H1 (cell line): ENCODE measurements at regions not wholly inside any gene's neighbourhood (a gene's known extent, or its start where the extent isn't known, plus 50 kb on each side); places are given as distances from the start of the nearest gene placed in this dataset.

Source experiments
- BRCA1 ChIP-seq: IDR thresholded peaks from 2 replicates; pipeline ENCODE4 v1.6.1; 2012; ENCODE audit warnings: low read depth, low read length, improper control_type of control experiment
- CTCF ChIP-seq, 3 experiments: IDR thresholded peaks; 1 replicate in 2 of 3; 2 replicates in 1 of 3; pipeline versions ENCODE4 v1.5.1 to v1.6.1; 2011; ENCODE audit warnings: low read length in 3 of 3, mild to moderate bottlenecking in 3 of 3, inconsistent platforms in 2 of 3, low read depth in 1 of 3, moderate library complexity in 1 of 3; ENCODE audit not compliant: insufficient read depth in 1 of 3; ENCODE audit errors: control extremely low read depth in 1 of 3
- POLR2AphosphoS5 ChIP-seq: IDR thresholded peaks from 2 replicates; pipeline ENCODE4 v1.6.1; 2011; ENCODE audit warnings: low read depth, low read length
- TF ChIP-seq, protein P1 (sequence below): IDR thresholded peaks from 2 replicates; pipeline ENCODE4 v1.6.1; 2012; ENCODE audit warnings: low read length, inconsistent platforms

- no peak for TF ChIP-seq BRCA1
- TF ChIP-seq CTCF (IDR thresholded peaks at IDR 0.05; ENCODE audit: control extremely low read depth in 1 of 3, insufficient read depth in 1 of 3, low read depth in 1 of 3, low read length in 3 of 3) = no peak
- TF ChIP-seq, protein P1, sequence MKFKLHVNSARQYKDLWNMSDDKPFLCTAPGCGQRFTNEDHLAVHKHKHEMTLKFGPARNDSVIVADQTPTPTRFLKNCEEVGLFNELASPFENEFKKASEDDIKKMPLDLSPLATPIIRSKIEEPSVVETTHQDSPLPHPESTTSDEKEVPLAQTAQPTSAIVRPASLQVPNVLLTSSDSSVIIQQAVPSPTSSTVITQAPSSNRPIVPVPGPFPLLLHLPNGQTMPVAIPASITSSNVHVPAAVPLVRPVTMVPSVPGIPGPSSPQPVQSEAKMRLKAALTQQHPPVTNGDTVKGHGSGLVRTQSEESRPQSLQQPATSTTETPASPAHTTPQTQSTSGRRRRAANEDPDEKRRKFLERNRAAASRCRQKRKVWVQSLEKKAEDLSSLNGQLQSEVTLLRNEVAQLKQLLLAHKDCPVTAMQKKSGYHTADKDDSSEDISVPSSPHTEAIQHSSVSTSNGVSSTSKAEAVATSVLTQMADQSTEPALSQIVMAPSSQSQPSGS = no peak
- TF ChIP-seq POLR2AphosphoS5 = no peak
Observed at GRCh38 chr11:59264736-59265135, 52.0 kb upstream of the MPEG1 start.
